Peyer's patch (tissue), 4 donors: ENCODE measurements at regions not wholly inside any gene's neighbourhood (a gene's known extent, or its start where the extent isn't known, plus 50 kb on each side); places are given as distances from the start of the nearest gene placed in this dataset.

Experiments used
- DNase-seq, 3 donors: peaks; one replicate each; pipeline ENCODE4 v3.0.0-alpha.2; 2017 to 2019
- H3K27ac ChIP-seq, 4 donors: fragments of 200-600 bp; sonication (generic); one replicate each; pipeline ENCODE4 v1.5.1; 2016 to 2019
- H3K27me3 ChIP-seq, 2 donors: fragments of 200-600 bp; sonication (generic); one replicate each; pipeline ENCODE4 v1.5.1; 2019
- H3K36me3 ChIP-seq, 3 donors: fragments of 200-600 bp; sonication (generic); one replicate each; pipeline ENCODE4 v1.5.1; 2016 to 2019
- H3K4me1 ChIP-seq, 4 donors: fragments of 200-600 bp; sonication (generic); one replicate each; pipeline ENCODE4 v1.5.1; 2016 to 2019
- H3K4me3 ChIP-seq, 4 donors: fragments of 200-600 bp; sonication (generic); 1 replicate in 3 of 4; 2 replicates in 1 of 4; pipeline ENCODE4 v1.5.1; 2016 to 2019; ENCODE audit warnings: mild to moderate bottlenecking in 1 of 4
- H3K9me3 ChIP-seq, 4 donors: fragments of 200-600 bp; sonication (generic); one replicate each; pipeline ENCODE4 v1.5.1; 2016 to 2019; ENCODE audit warnings: mild to moderate bottlenecking in 1 of 4
- POLR2A ChIP-seq, 2 donors: fragments of 450-650 bp; IDR thresholded peaks; one replicate each; pipeline ENCODE4 v1.5.1; 2017; ENCODE audit warnings: antibody characterized with exemption in 2 of 2, mild to moderate bottlenecking in 2 of 2, moderate library complexity in 2 of 2
- TF ChIP-seq, protein P1 (sequence below), 6 experiments: fragments of 450-650 bp in 4 of 6; fragments of 200-600 bp in 2 of 6; sonication (generic) in 1 of 6; IDR thresholded peaks; one replicate each; pipeline ENCODE4 v1.5.1; 2017 to 2019; ENCODE audit warnings: antibody characterized with exemption in 6 of 6, mild to moderate bottlenecking in 3 of 6, moderate library complexity in 1 of 6

DNA sequence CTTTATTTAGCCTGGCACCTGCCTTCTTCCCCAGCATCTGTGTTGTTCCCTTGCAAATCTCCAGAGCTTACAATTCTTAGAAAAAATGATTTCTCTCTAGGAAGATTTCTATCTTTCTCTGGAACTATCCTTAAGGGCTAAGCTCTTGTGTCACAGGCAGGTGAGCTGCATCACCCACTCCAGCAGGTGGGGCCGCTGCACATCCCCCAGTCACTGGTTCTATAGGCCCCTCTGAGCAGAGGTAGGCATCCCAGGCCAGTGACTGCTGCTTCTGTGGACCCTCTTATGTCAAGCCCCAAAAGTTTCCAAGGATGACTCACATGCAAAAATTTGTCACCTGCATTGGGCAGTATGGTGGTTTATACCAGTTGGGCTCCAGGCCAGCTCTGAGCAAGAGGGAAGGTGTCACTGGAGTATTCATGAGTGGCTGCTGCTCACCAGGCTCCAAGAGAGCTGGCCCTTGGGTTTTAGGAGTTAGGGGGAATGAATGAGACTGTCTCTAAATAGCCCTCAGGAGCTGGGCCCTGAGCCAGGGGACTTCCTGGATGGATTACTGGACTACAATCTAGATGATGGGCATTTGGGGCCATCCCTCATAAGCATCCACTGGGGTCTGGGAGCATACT lies 208.1 kb upstream of the EOLA2 start:
- TF ChIP-seq POLR2A (IDR thresholded peaks at IDR 0.05), result no peak
- TF ChIP-seq, protein P1, sequence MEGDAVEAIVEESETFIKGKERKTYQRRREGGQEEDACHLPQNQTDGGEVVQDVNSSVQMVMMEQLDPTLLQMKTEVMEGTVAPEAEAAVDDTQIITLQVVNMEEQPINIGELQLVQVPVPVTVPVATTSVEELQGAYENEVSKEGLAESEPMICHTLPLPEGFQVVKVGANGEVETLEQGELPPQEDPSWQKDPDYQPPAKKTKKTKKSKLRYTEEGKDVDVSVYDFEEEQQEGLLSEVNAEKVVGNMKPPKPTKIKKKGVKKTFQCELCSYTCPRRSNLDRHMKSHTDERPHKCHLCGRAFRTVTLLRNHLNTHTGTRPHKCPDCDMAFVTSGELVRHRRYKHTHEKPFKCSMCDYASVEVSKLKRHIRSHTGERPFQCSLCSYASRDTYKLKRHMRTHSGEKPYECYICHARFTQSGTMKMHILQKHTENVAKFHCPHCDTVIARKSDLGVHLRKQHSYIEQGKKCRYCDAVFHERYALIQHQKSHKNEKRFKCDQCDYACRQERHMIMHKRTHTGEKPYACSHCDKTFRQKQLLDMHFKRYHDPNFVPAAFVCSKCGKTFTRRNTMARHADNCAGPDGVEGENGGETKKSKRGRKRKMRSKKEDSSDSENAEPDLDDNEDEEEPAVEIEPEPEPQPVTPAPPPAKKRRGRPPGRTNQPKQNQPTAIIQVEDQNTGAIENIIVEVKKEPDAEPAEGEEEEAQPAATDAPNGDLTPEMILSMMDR (IDR thresholded peaks at IDR 0.05), result no peak
- H3K36me3 ChIP-seq, result no peaks in the 10 kb centered on the region
- DNase-seq, result no peak
- no peak overlapping the region for H3K4me3 ChIP-seq
- H3K9me3 ChIP-seq, result no peaks in the 10 kb centered on the region
- H3K27ac ChIP-seq, result no peak overlapping the region
- no peaks in the 10 kb centered on the region for H3K27me3 ChIP-seq
- no peaks in the 10 kb centered on the region for H3K4me1 ChIP-seq

DNA sequence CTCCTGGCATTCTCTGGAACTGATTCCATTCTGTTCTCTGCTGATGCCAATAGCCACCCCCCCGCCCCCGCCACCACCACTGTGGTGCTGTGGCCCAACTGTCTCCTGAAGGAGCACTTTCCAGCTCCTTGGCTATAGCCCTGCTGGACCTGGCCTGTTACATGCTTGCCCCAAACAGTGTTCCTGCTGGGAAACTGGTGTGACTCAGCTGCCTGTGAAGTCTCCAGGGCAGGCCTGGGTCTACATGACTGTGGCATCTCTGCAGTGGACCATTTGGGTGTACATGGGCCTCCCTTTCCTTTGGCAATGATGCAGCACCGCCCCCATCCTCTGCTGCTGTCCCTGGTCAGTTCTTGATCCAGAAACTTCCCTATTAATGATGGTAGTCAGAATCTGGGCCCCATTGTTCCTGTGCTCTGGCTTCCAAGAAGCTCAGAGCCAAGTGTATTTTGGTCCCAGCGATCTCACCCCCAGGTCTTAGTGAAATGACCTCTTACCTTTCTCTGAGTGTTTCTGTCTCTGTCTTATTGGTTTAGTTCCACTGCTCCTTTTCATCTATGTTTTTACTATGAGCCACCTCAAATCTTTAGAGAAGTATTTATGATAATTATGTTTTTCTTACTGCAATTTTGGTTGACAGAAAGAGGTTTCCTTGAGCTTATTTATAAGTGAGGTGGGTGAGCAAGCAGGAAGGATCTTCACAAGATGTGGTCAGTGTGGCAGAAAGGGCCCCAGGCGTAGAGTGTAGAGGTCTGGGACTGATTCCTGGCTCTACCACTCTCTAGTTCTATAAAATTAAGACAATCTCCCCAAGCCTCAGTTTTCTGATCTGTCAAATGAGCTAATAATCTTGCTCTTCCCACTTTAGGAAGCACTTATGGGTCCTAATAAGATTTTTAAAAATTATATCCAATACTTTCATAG lies 210.7 kb upstream of the EOLA2 start:
- no peak for DNase-seq
- H3K27me3 ChIP-seq, result no peaks in the 10 kb centered on the region
- H3K9me3 ChIP-seq, result no peaks in the 10 kb centered on the region
- H3K27ac ChIP-seq, result no peak overlapping the region
- no peak overlapping the region for H3K4me3 ChIP-seq
- H3K36me3 ChIP-seq, result no peaks in the 10 kb centered on the region
- no peaks in the 10 kb centered on the region for H3K4me1 ChIP-seq
- TF ChIP-seq, protein P1 (IDR thresholded peaks at IDR 0.05), result no peak
- TF ChIP-seq POLR2A (IDR thresholded peaks at IDR 0.05), result no peak

DNA sequence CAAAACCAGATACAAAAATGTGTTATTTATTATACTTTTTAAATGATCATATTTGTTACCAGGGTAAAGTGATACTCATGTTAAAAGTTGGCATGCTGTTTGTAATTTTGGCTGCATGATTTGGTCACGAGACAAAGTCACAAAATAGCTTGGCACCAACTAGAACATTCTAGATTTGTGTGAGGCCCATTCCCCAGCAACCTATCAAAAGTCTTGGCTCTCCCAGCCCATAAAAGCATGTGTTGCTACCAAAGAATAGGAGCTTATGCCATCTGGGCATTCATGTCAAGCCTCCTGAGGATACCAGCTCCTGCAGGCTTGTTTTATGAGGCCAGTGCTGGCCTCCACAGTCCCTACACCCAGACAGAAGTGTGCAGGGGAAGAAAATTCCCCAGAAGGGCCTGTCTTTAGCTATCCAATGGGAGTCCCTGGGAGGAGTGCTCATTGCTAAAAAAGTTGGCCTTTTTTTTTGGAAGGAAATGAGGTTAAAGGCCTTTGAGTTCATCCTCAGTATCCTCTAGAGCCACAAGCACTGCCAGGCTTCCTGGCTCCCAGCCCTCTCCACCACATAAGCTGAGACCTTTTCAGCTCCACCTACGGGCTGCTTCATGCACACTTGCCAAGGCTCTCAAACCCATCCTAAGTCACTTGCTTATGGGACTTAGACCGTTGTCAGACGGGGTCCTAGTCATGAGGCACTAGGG lies 211.9 kb upstream of the EOLA2 start:
- H3K4me1 ChIP-seq, result no peaks in the 10 kb centered on the region
- H3K36me3 ChIP-seq, result no peaks in the 10 kb centered on the region
- no peak overlapping the region for H3K4me3 ChIP-seq
- H3K27me3 ChIP-seq, result no peaks in the 10 kb centered on the region
- TF ChIP-seq POLR2A (IDR thresholded peaks at IDR 0.05), result no peak
- TF ChIP-seq, protein P1 (IDR thresholded peaks at IDR 0.05), result no peak
- no peaks in the 10 kb centered on the region for H3K9me3 ChIP-seq
- no peak overlapping the region for H3K27ac ChIP-seq
- no peak for DNase-seq

DNA sequence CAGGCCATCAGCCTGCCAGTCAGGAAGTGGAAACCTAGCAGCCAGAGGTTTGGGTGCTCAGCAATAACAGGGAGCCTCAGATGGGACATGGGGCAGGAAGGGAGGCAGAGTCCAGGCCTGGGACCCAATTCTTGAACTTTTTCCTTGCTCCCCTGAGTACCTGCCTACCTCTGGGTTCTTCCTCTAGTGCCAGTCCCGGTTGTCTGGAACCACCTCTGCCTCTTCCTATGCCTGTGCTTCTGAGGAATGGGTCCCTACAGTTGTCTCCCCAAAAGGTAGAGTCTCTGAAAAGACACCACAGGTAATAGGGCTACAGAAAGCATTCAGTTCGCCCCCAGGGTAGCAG lies 212.4 kb upstream of the MAMLD1 start:
- no peak for TF ChIP-seq POLR2A (IDR thresholded peaks at IDR 0.05)
- TF ChIP-seq, protein P1 (IDR thresholded peaks at IDR 0.05), result no peak

DNA sequence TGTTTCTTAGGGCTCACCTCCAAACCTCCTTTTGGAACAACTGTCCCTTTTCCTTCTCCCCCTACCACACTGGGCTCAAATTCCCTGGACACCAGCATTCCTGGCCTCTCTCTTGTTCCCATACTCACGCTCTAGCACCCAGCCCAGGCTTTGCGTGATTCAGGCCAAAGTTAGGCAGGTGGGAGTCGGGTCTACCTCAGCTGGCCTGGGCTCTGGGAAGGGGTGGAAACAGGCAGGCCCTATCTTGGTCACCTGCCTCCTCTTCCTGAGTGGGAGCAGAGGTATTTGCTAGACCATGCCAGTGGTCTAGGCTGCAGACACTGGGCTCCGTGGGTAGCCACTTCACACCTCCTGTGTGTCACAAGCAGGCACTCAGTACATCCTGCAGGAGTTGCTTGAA lies 211.1 kb upstream of the MAMLD1 start:
- DNase-seq, result no peak
- Histone ChIP-seq H3K9me3 (no peaks in the 10 kb centered on the region), H3K36me3 (no peaks in the 10 kb centered on the region), H3K27me3 (no peaks in the 10 kb centered on the region), H3K27ac (no peak overlapping the region), H3K4me1 (no peaks in the 10 kb centered on the region), H3K4me3 (no peak overlapping the region)
- TF ChIP-seq POLR2A (IDR thresholded peaks at IDR 0.05), result no peak
- TF ChIP-seq, protein P1 (IDR thresholded peaks at IDR 0.05), result no peak

More for the DNA sequence above, 212.4 kb upstream of the MAMLD1 start:
- Histone ChIP-seq H3K27ac (no peak overlapping the region), H3K4me1 (no peaks in the 10 kb centered on the region), H3K9me3 (no peaks in the 10 kb centered on the region), H3K36me3 (no peaks in the 10 kb centered on the region), H3K4me3 (no peak overlapping the region), H3K27me3 (no peaks in the 10 kb centered on the region)
- DNase-seq, result no peak
